Stimulated activated CD8-positive, alpha-beta memory T cell treated with anti-CD3 and anti-CD28 coated beads, Interleukin-12 subunit alpha, Interleukin-12 subunit beta, amount 100 ng/mL, for 24 hours (primary cell): ENCODE measurements at regions not wholly inside any gene's neighbourhood (a gene's known extent, or its start where the extent isn't known, plus 50 kb on each side); places are given as distances from the start of the nearest gene placed in this dataset.

Source experiments
- DNase-seq: peaks from one replicate; pipeline ENCODE4 v3.0.0-alpha.2; 2020; ENCODE audit errors: extremely low read depth

- DNase-seq, result no peak
These were observed 550.7 kb downstream of the RNF144A start for GRCh38 chr2:7467782-7468447.

DNA sequence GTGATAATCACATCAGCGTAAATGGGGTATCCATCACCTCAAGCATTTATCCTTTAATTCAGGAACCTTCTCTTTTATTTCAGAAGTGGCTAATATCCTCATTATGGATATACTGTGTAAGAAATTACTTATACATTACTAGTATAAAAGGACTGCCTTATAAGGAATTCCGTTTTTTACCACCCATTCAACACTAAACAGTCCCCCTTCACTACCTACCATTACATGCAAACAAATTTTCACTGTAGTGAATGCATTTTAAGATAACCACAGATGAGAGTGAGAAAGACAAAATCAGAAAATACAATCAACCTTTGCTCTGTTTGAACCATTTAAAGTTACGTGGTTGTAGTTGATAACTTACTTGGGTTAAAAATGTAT is 551.2 kb downstream of the RNF144A start:
- no peak for DNase-seq

- DNase-seq, result no peak
These were observed 551.7 kb downstream of the RNF144A start for GRCh38 chr2:7468955-7469354.

- no peak for DNase-seq
These were observed 554.0 kb downstream of the RNF144A start for GRCh38 chr2:7471185-7471584.

- no peak for DNase-seq
These were observed 555.3 kb downstream of the RNF144A start for GRCh38 chr2:7472465-7472864.

GRCh38 chr2:7473135-7473771 is 556.0 kb downstream of the RNF144A start:
- no peak for DNase-seq

GRCh38 chr2:7476371-7476770 is 559.2 kb downstream of the RNF144A start:
- DNase-seq, result no peak

- DNase-seq, result no peak
These were observed 562.4 kb downstream of the RNF144A start for GRCh38 chr2:7479603-7480002.

DNA sequence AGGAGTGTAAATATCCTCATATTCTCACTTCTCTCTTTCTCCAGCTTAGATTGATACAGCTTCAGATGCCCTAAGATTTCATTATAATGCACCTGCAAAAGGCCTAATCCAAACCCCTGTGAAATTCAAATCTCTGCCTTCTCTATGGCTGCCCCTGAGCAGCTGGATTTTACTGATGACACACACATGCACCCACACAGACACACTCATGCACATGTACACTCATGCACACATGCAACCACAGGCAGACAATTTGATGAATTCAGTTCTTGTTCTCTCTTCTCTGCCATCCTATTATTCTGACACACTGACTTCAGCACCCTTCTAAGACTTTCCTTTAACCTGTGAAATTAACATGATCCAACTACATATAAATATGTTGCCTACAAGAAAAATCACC is 563.2 kb downstream of the RNF144A start:
- no peak for DNase-seq

- no peak for DNase-seq
These were observed 573.5 kb downstream of the RNF144A start for GRCh38 chr2:7490672-7491071.

GRCh38 chr2:7492719-7493118 is 575.5 kb downstream of the RNF144A start:
- no peak for DNase-seq

DNA sequence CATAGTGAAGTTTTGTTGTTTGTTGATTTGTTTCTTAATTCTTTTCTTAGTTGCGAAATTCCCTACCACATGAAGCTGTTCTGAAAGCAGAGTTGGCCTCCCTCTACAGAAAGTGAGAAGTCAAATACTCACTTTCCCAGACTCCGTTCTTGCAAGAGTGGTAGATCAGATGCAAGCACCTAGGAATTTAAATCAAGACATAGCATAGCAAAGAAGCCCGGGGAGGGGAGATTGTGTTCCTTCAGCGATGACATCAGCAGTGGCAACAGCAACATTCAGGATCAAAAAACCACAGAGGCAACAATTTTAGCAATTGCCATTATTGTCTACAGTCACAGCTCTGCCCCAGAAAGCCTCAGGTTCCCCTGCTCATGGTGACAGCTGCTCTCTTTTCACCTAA is 580.0 kb downstream of the RNF144A start:
- DNase-seq, result no peak

- no peak for DNase-seq
These were observed 581.8 kb downstream of the RNF144A start for GRCh38 chr2:7499018-7499417.

DNA sequence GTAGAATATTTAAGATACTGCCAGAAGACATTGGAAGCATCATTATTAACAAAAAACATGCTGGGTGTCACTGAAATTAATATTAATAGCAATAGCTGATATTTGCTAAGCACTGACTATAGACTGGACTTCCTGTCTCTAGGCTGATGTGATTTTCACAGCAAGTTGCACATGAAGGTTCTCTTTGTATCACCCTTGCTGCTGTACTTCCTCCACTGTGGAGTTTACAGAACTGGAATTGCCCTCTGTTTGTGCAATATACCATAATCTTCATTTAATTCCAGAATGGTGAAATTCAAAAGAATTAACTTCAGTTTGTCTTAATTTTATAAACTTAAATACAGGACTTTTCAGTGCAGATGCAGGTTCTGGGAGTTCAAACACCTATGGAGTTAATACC is 585.1 kb downstream of the RNF144A start:
- DNase-seq, result no peak

DNA sequence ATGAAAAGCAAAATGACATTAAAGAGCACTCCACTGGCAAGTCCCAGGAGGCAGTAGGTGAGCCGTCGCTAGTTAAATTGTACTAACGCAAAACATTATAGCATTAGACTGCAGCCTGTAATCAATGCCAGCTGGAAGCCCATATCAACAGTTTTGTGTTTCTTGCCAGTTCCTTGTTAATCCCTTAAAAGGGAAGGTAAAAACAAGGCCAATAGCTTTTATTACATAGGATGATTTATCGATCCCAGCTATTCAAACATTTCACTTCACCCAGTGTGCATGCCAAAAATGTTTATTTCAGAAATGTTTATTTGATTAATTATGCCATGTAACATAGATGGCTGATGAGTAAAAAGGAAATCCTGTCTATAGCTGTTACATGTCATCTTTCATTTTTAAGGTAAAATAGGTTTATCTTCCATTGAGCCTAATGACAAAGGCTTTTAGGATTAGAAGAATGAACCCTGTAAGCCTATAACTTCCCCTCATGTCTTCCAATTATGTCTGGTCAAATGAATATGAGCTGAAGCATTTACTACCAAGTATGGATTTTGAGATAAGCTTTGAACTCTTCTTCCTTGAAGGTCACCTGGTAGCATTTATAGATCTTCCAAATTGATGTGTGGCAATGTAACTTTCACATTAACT is 591.2 kb downstream of the RNF144A start:
- DNase-seq, result no peak

DNA sequence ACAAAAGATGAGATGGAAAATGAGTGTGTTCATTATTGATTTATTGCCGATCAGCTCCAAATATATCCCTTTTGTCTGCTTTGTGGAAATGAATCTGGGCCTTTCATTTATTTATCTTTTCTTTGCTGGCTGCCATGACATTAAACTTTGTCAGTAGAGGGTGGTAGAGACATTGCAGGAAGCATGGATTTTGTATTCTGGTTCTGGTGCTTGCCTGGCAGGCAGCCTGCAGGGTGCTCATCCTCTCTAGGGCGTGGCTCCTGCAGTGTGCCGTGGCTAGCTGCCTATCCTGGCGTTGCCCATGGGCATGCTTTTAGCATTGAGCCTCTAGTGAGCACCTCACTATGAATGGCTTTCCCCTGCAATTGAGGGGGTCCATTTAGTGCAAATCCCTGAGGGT is 593.1 kb downstream of the RNF144A start:
- DNase-seq, result no peak

- DNase-seq, result no peak
These were observed 596.6 kb downstream of the RNF144A start for GRCh38 chr2:7513834-7514233.

DNA sequence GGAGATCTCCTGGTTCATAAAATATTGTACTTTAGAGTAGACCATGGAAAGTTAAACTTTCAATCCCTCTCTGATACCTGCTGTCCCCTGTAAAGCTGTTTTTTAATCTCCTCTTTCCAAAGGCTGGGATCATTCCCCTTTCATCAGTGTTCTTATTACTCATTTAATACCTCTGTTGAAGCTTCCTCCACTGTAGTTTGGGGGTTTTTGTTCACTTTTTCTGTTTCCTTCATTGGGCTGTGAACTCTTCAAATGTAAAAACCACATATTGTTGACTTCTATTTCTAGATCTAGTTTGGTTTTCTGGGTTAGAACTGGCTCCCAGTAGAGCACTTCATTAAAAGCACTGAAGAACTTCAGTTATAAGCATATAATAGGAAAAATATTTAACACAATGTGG is 598.1 kb downstream of the RNF144A start:
- no peak for DNase-seq

GRCh38 chr2:7516484-7517063 is 599.4 kb downstream of the RNF144A start:
- DNase-seq, result no peak

DNA sequence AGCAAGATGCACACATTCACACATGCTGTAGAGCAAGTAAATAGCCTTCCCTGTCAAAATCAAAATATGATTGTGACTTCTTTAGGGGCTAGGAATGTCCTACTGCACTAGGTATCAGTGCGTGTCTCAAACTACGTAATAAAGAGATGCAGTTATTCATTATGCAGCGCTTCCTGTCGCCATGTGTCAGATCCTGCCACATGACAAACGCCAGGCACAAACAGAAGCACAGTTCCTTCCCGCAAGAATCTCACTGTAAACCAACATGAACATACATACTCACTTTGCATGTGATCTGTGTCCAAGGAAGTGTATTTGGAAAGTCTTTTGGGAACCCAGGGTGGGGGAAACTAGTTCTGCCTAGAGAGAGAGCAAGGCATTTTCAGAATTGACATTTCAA is 599.9 kb downstream of the RNF144A start:
- DNase-seq, result no peak

DNA sequence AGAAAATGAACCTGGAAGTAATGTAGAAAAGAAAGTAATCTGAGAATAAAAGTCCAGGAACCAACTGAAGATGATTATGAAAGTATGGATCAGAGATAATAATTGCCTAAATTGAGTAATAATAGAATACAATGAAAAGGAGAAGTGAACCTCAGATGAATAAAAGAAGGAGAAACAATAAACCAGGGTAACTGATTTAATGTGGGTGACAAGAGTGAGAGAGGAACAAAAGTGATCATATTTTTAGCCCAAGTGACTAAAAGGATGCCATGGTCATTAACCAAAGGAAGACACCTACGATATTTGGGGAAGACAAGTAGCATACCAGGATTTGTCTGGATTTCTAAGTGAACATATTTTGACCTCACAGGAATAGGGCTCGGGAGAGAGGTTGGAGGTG is 600.6 kb downstream of the RNF144A start:
- DNase-seq, result no peak

- DNase-seq, result no peak
These were observed 606.4 kb downstream of the RNF144A start for GRCh38 chr2:7523481-7524120.

GRCh38 chr2:7524195-7524594 is 607.0 kb downstream of the RNF144A start:
- no peak for DNase-seq
